Loucy (cell line): ENCODE measurements at regions not wholly inside any gene's neighbourhood (a gene's known extent, or its start where the extent isn't known, plus 50 kb on each side); places are given as distances from the start of the nearest gene placed in this dataset.

ENCODE experiments used
- EZH2phosphoT487 ChIP-seq: fragments of 200-600 bp; IDR thresholded peaks from 2 replicates; pipeline ENCODE4 v1.6.1; 2018; ENCODE audit warnings: antibody characterized with exemption, mild to moderate bottlenecking, moderate library complexity, borderline replicate concordance
- TF ChIP-seq, protein P1 (sequence below): fragments of 200-600 bp; sonication (generic); conservative IDR thresholded peaks from 2 replicates; pipeline ENCODE4 v1.5.1; 2014; ENCODE audit warnings: mild to moderate bottlenecking, antibody characterized with exemption, low read length

DNA sequence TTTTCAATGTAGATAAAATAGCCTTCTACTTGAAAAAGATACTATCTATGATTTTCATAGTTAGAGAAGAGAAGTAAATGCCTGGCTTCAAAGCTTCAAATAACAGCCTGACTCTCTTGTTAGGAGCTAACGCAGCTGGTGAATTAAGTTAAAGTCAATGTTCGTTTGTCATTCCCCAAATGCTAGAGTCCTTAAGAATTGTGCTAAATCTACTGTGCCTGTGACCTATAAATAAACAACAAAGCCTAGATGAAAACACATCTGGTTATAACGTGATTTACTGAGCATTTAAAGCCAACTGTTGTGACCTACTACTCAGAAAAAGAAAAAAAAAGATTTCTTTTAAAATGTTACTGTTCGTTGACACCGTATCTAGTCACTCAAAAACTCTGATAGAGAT lies 134.7 kb downstream of the POLR1F start:
- TF ChIP-seq, protein P1, sequence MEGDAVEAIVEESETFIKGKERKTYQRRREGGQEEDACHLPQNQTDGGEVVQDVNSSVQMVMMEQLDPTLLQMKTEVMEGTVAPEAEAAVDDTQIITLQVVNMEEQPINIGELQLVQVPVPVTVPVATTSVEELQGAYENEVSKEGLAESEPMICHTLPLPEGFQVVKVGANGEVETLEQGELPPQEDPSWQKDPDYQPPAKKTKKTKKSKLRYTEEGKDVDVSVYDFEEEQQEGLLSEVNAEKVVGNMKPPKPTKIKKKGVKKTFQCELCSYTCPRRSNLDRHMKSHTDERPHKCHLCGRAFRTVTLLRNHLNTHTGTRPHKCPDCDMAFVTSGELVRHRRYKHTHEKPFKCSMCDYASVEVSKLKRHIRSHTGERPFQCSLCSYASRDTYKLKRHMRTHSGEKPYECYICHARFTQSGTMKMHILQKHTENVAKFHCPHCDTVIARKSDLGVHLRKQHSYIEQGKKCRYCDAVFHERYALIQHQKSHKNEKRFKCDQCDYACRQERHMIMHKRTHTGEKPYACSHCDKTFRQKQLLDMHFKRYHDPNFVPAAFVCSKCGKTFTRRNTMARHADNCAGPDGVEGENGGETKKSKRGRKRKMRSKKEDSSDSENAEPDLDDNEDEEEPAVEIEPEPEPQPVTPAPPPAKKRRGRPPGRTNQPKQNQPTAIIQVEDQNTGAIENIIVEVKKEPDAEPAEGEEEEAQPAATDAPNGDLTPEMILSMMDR, result no peak
- TF ChIP-seq EZH2phosphoT487, result no peak
